Tibial nerve (tissue), 4 donors: ENCODE measurements at regions not wholly inside any gene's neighbourhood (a gene's known extent, or its start where the extent isn't known, plus 50 kb on each side); places are given as distances from the start of the nearest gene placed in this dataset.

ENCODE experiments used
- DNase-seq, 2 donors: peaks; one replicate each; pipeline ENCODE4 v3.0.0-alpha.2; 2019; ENCODE audit warnings: low spot score in 2 of 2
- H3K27ac ChIP-seq, 4 donors: fragments of 200-600 bp; sonication (generic) in 3 of 4; one replicate each; pipeline ENCODE4 v1.5.1; 2017 to 2019; ENCODE audit warnings: mild to moderate bottlenecking in 1 of 4
- H3K27me3 ChIP-seq, 2 donors: fragments of 200-600 bp; sonication (generic) in 1 of 2; one replicate each; pipeline versions ENCODE4 v1.5.1 to v1.6.0; 2017 to 2019
- H3K36me3 ChIP-seq, 3 donors: fragments of 200-600 bp; sonication (generic); one replicate each; pipeline ENCODE4 v1.5.1; 2018 to 2019
- H3K4me1 ChIP-seq, 4 donors: fragments of 200-600 bp; sonication (generic) in 3 of 4; one replicate each; pipeline ENCODE4 v1.5.1; 2017 to 2019
- H3K4me3 ChIP-seq, 4 donors: fragments of 200-600 bp; sonication (generic) in 3 of 4; one replicate each; pipeline ENCODE4 v1.5.1; 2017 to 2019; ENCODE audit warnings: mild to moderate bottlenecking in 1 of 4, moderate library complexity in 1 of 4
- H3K9me3 ChIP-seq, 4 donors: fragments of 200-600 bp; sonication (generic) in 3 of 4; one replicate each; pipeline ENCODE4 v1.5.1; 2017 to 2019
- EP300 ChIP-seq, 2 donors: sonication (generic); formaldehyde crosslinking; IDR thresholded peaks; one replicate each; pipeline ENCODE4 v1.6.1; 2017; ENCODE audit warnings: antibody characterized with exemption in 2 of 2, mild to moderate bottlenecking in 1 of 2
- POLR2A ChIP-seq, 2 donors: fragments of 450-650 bp; IDR thresholded peaks; one replicate each; pipeline ENCODE4 v1.6.1; 2017; ENCODE audit warnings: antibody characterized with exemption in 2 of 2, mild to moderate bottlenecking in 2 of 2, moderate library complexity in 2 of 2
- WGBS, 2 donors: methylation state at CpG; one replicate each; pipeline ENCODE4 v1.1.5; 2018; 5-methylcytosine and 5-hydroxymethylcytosine counted together
- TF ChIP-seq, protein P1 (sequence below), 5 experiments: fragments of 200-600 bp in 3 of 5; fragments of 450-650 bp in 2 of 5; sonication (generic) in 3 of 5; IDR thresholded peaks; one replicate each; pipeline ENCODE4 v1.5.1; 2016 to 2019; ENCODE audit warnings: antibody characterized with exemption in 5 of 5, mild to moderate bottlenecking in 3 of 5, moderate library complexity in 2 of 5

DNA sequence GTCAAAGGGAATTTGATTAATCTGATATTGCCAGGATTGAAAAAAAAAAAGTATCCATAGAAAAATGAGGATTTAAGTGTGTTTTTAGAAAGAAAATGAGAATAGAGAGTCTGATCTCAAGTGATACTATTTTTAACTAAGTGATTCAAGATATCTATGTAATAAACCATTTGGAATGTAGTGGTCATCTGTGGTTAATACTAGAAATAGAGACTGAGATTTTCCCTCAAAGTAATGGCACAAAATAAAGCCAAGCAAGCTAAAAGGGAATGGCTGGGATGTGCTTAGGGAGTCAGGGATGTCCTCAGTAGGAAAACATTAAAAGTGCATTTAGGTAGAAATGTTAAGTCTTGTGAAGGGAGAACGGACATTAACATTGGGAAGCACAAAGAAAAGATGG lies 90.6 kb downstream of the FBXO4 start:
- H3K9me3 ChIP-seq = no peaks in the 10 kb centered on the region
- no peaks in the 10 kb centered on the region for H3K4me1 ChIP-seq
- no peaks in the 10 kb centered on the region for H3K27me3 ChIP-seq
- H3K4me3 ChIP-seq = no peak overlapping the region
- H3K36me3 ChIP-seq = no peaks in the 10 kb centered on the region
- DNase-seq = no peak
- H3K27ac ChIP-seq = no peak overlapping the region
- no peak for TF ChIP-seq POLR2A (IDR thresholded peaks at IDR 0.05)
- TF ChIP-seq, protein P1, sequence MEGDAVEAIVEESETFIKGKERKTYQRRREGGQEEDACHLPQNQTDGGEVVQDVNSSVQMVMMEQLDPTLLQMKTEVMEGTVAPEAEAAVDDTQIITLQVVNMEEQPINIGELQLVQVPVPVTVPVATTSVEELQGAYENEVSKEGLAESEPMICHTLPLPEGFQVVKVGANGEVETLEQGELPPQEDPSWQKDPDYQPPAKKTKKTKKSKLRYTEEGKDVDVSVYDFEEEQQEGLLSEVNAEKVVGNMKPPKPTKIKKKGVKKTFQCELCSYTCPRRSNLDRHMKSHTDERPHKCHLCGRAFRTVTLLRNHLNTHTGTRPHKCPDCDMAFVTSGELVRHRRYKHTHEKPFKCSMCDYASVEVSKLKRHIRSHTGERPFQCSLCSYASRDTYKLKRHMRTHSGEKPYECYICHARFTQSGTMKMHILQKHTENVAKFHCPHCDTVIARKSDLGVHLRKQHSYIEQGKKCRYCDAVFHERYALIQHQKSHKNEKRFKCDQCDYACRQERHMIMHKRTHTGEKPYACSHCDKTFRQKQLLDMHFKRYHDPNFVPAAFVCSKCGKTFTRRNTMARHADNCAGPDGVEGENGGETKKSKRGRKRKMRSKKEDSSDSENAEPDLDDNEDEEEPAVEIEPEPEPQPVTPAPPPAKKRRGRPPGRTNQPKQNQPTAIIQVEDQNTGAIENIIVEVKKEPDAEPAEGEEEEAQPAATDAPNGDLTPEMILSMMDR (IDR thresholded peaks at IDR 0.05) = no peak
- no peak for TF ChIP-seq EP300 (IDR thresholded peaks at IDR 0.05)
- 79 to 80% methylated on average over 1 of the region's 1 CpG for WGBS, 2 donors

- no peak overlapping the region for H3K4me3 ChIP-seq
- peaks cover 0 to 8% (median 0%) of the 10 kb centered on the region in 4 donors for H3K9me3 ChIP-seq
- DNase-seq = no peak
- no peak overlapping the region for H3K27ac ChIP-seq
- no peaks in the 10 kb centered on the region for H3K27me3 ChIP-seq
- TF ChIP-seq POLR2A (IDR thresholded peaks at IDR 0.05) (no peak), EP300 (IDR thresholded peaks at IDR 0.05) (no peak)
- no peaks in the 10 kb centered on the region for H3K36me3 ChIP-seq
- H3K4me1 ChIP-seq = no peaks in the 10 kb centered on the region
- WGBS, 2 donors = 80 to 82% methylated on average over 3 of the region's 3 CpGs
Measured at GRCh38 chr5:42020788-42021530, 95.9 kb downstream of the FBXO4 start.

- Histone ChIP-seq H3K27me3 (no peaks in the 10 kb centered on the region), H3K36me3 (no peaks in the 10 kb centered on the region), H3K9me3 (peaks cover 0 to 10% (median 0%) of the 10 kb centered on the region in 4 donors), H3K4me3 (no peak overlapping the region), H3K27ac (no peak overlapping the region), H3K4me1 (no peaks in the 10 kb centered on the region)
- whole genome bisulfite sequencing, 2 donors = 25 to 38% methylated on average over 2 of the region's 2 CpGs
- no peak for DNase-seq
- TF ChIP-seq POLR2A (IDR thresholded peaks at IDR 0.05) = no peak
Measured at GRCh38 chr5:42021923-42022322, 96.8 kb downstream of the FBXO4 start.

DNA sequence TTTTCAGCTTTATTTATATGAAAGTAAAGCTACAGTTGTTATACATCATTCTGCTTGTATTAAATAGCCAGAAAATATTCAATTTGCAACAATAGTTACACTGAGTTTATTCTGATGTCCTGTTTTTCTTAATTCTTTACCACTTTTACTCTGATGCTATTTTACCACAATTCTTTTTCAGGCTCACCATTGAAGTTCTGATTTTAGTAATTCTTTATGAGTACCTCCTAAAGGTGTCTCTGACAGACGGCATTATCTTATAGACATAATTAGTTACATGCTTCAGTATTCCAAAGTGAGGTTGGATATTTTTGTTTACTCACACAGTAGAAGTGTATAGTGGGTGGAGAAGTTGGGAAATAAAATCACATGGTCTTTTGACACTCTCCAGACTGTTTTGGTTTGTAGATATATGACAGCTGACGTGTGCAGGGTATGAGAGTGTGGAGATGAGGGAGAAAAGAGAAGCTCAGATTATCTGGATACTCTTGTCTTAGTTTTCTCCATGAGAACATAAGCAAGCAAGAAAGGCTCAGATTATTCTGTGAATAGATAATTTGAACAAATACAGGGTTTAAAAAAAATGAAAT lies 97.4 kb downstream of the FBXO4 start:
- Histone ChIP-seq H3K27ac (no peak overlapping the region), H3K27me3 (no peaks in the 10 kb centered on the region), H3K9me3 (peaks cover 0 to 10% (median 0%) of the 10 kb centered on the region in 4 donors), H3K36me3 (no peaks in the 10 kb centered on the region), H3K4me3 (no peak overlapping the region), H3K4me1 (no peaks in the 10 kb centered on the region)
- DNase-seq = no peak
- TF ChIP-seq EP300 (IDR thresholded peaks at IDR 0.05) (no peak), POLR2A (IDR thresholded peaks at IDR 0.05) (no peak)
- TF ChIP-seq, protein P1 (IDR thresholded peaks at IDR 0.05) = no peak
- 57 to 58% methylated on average over 2 of the region's 2 CpGs for WGBS, 2 donors

DNA sequence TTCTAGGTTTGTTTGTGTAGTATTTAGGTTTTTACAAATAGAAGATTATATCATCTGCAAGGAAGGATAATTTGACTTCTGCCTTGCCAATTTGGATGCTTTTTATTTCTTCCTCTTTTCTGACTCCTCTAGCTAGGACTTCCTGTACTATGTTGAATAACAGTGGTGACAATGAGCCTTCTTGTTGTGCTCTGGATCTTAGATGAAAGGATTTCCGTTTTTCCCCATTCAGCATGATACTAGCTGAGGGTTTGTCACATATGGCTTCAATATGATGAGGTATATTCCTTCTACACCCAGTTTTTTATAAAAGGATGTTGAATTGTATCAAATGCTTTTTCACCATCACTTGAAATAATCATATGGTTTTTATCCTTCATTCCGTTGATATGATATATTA lies 101.4 kb downstream of the FBXO4 start:
- no peak for DNase-seq
- no peak overlapping the region for H3K27ac ChIP-seq
- H3K27me3 ChIP-seq = no peaks in the 10 kb centered on the region
- no peaks in the 10 kb centered on the region for H3K4me1 ChIP-seq
- no peak overlapping the region for H3K4me3 ChIP-seq
- H3K36me3 ChIP-seq = no peaks in the 10 kb centered on the region
- 44 to 58% methylated on average over 2 of the region's 2 CpGs for WGBS, 2 donors
- peaks cover 0 to 10% (median 0%) of the 10 kb centered on the region in 4 donors for H3K9me3 ChIP-seq
- TF ChIP-seq POLR2A (IDR thresholded peaks at IDR 0.05) (no peak), EP300 (IDR thresholded peaks at IDR 0.05) (no peak)
- TF ChIP-seq, protein P1 (IDR thresholded peaks at IDR 0.05) = no peak

DNA sequence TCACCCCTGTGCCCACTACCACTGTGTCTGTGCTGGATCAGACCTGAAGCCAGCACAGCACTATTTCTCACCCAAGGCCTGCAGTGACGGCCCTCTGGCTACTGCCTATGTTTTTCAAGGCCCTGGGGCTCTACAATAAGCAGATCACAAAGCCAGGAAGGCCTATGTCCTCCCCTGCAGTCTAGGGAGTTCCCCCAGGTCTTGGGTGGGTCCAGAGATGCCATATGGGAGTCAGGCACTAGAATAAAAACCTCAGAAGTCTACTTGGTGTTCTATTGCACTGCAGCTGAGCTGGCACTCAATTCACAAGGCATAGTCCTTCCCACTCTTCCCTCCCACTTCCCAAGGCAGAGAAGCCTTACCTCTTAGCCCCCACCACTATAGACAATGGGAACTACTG lies 107.1 kb downstream of the FBXO4 start:
- WGBS, 2 donors = 50 to 57% methylated on average over 1 of the region's 1 CpG

More for the DNA sequence above, 107.1 kb downstream of the FBXO4 start:
- TF ChIP-seq, protein P1 (IDR thresholded peaks at IDR 0.05) = no peak
- TF ChIP-seq POLR2A (IDR thresholded peaks at IDR 0.05) = no peak
- TF ChIP-seq EP300 (IDR thresholded peaks at IDR 0.05) = no peak
- H3K4me1 ChIP-seq = no peaks in the 10 kb centered on the region
- no peak overlapping the region for H3K4me3 ChIP-seq
- H3K9me3 ChIP-seq = no peaks in the 10 kb centered on the region
- no peaks in the 10 kb centered on the region for H3K36me3 ChIP-seq
- no peaks in the 10 kb centered on the region for H3K27me3 ChIP-seq
- H3K27ac ChIP-seq = no peak overlapping the region
- no peak for DNase-seq
